B cell (primary cell): ENCODE measurements at regions not wholly inside any gene's neighbourhood (a gene's known extent, or its start where the extent isn't known, plus 50 kb on each side); places are given as distances from the start of the nearest gene placed in this dataset.

Experiments
- ATAC-seq: fragments of 200-7000 bp; cut with Tn5 transposase; one replicate; pipeline ENCODE4 v1.10.0; 2021; ENCODE audit warnings: low read depth, mild to moderate bottlenecking, moderate number of reproducible peaks, moderate library complexity
- CTCF ChIA-PET: fragments of 350-600 bp; sonication (Branson Sonifier 250); formaldehyde crosslinking; loops from one replicate; lab custom pipeline; 2021; ENCODE audit warnings: antibody characterized with exemption, inconsistent platforms; lab: Charles Lee
- POLR2A ChIA-PET: fragments of 350-600 bp; sonication (Branson Sonifier 250); formaldehyde crosslinking; loops from one replicate; lab custom pipeline; 2021; ENCODE audit warnings: antibody characterized with exemption; lab: Charles Lee
- DNase-seq: peaks from one replicate; pipeline ENCODE4 v3.0.0; 2013
- H2AFZ ChIP-seq: 2 replicates; pipeline ENCODE4 v1.6.1; 2012; ENCODE audit warnings: mild to moderate bottlenecking, low read depth, low read length; ENCODE audit not compliant: insufficient read depth, poor library complexity, severe bottlenecking
- H3K27ac ChIP-seq, 2 donors: 1 replicate in 1 of 2; 2 replicates in 1 of 2; pipeline ENCODE4 v1.5.1; 2012 to 2013; ENCODE audit warnings: low read length in 2 of 2, mild to moderate bottlenecking in 2 of 2, moderate library complexity in 1 of 2
- H3K27me3 ChIP-seq, 4 experiments: fragments of 200-600 bp in 1 of 4; sonication (generic) in 1 of 4; replicated peaks in 1 of 4; 1 replicate in 2 of 4; 2 replicates in 2 of 4; pipeline versions ENCODE4 v1.6.1 to v1.7.0; 2013 to 2016; ENCODE audit warnings: low read length in 3 of 4, mild to moderate bottlenecking in 2 of 4, mixed read lengths in 1 of 4, moderate library complexity in 1 of 4; ENCODE audit not compliant: insufficient read depth in 4 of 4, control insufficient read depth in 3 of 4; ENCODE audit errors: control extremely low read depth in 1 of 4
- H3K36me3 ChIP-seq, 2 experiments: replicated peaks in 1 of 2; 1 replicate in 1 of 2; 2 replicates in 1 of 2; pipeline versions ENCODE4 v1.6.1 to v1.7.1; 2013; ENCODE audit warnings: low read length in 1 of 2; ENCODE audit not compliant: insufficient read depth in 2 of 2, control insufficient read depth in 1 of 2; ENCODE audit errors: control extremely low read depth in 1 of 2, extremely low read depth in 1 of 2
- H3K4me1 ChIP-seq, 2 donors: fragments of 200-600 bp in 1 of 2; sonication (generic) in 1 of 2; 1 replicate in 1 of 2; 2 replicates in 1 of 2; pipeline versions ENCODE4 v1.5.1 to v1.6.1; 2013 to 2017; ENCODE audit warnings: low read length in 2 of 2; ENCODE audit not compliant: control insufficient read depth in 2 of 2, insufficient read depth in 2 of 2
- H3K4me2 ChIP-seq: replicated peaks from 2 replicates; pipeline ENCODE3; 2012; ENCODE audit warnings: mild to moderate bottlenecking, low read depth, low read length; ENCODE audit not compliant: poor library complexity, severe bottlenecking
- H3K4me3 ChIP-seq, 5 experiments: fragments of 200-600 bp in 1 of 5; sonication (generic) in 1 of 5; 1 replicate in 3 of 5; 2 replicates in 2 of 5; pipeline versions ENCODE4 v1.5.1 to v1.7.0; 2011 to 2016; ENCODE audit warnings: low read length in 4 of 5, mild to moderate bottlenecking in 4 of 5, low read depth in 2 of 5, control low read depth in 1 of 5, moderate library complexity in 1 of 5; ENCODE audit not compliant: insufficient read depth in 1 of 5; ENCODE audit errors: control extremely low read depth in 1 of 5, extremely low read depth in 1 of 5
- H3K79me2 ChIP-seq: fragments of 200-600 bp; sonication (generic); one replicate; pipeline ENCODE4 v1.6.0; 2016; ENCODE audit warnings: low read length; ENCODE audit not compliant: control insufficient read depth, insufficient read depth
- H3K9ac ChIP-seq: fragments of 200-600 bp; sonication (generic); 2 replicates; pipeline ENCODE4 v1.6.1; 2017; ENCODE audit warnings: mild to moderate bottlenecking, low read length, moderate library complexity
- H3K9me3 ChIP-seq, 3 donors: one replicate each; pipeline versions ENCODE4 v1.6.1 to v1.7.1; 2013; ENCODE audit warnings: low read length in 2 of 3; ENCODE audit not compliant: control insufficient read depth in 2 of 3, insufficient read depth in 1 of 3; ENCODE audit errors: control extremely low read depth in 1 of 3
- H4K20me1 ChIP-seq: 2 replicates; pipeline ENCODE4 v1.6.0; 2012; ENCODE audit warnings: mild to moderate bottlenecking, low read length; ENCODE audit not compliant: insufficient read depth, control insufficient read depth, poor library complexity, severe bottlenecking
- H3K27ac Mint-ChIP-seq: one replicate; pipeline ENCODE4 v1.8.0; 2021; ENCODE audit warnings: mixed read lengths
- H3K27me3 Mint-ChIP-seq: one replicate; pipeline ENCODE4 v1.8.0; 2021; ENCODE audit warnings: mixed read lengths
- H3K4me1 Mint-ChIP-seq: one replicate; pipeline ENCODE4 v1.8.0; 2021; ENCODE audit warnings: mixed read lengths
- H3K4me3 Mint-ChIP-seq: one replicate; pipeline ENCODE4 v1.8.0; 2021; ENCODE audit warnings: mixed read lengths
- H3K9me3 Mint-ChIP-seq: one replicate; pipeline ENCODE4 v1.8.0; 2022; ENCODE audit warnings: mixed read lengths; ENCODE audit not compliant: insufficient read depth
- CTCF ChIP-seq: fragments of 200-600 bp; IDR thresholded peaks from one replicate; pipeline ENCODE4 v1.8.0; 2022; ENCODE audit warnings: antibody characterized with exemption, mild to moderate bottlenecking
- EZH2 ChIP-seq: IDR thresholded peaks from 2 replicates; pipeline ENCODE4 v1.6.1; 2012; ENCODE audit warnings: borderline replicate concordance, low read depth, mild to moderate bottlenecking, moderate library complexity, low read length; ENCODE audit not compliant: insufficient read depth, poor library complexity, severe bottlenecking
- WGBS: methylation state at CpG from one replicate; pipeline ENCODE4 v1.1.5; 2013; ENCODE audit warnings: missing lambda C conversion rate; ENCODE audit not compliant: insufficient coverage; 5-methylcytosine and 5-hydroxymethylcytosine counted together
- intact Hi-C: fragments of 100-400 bp; cut with micrococcal nuclease; formaldehyde crosslinking; loops from one replicate; pipeline ENCODE4 v1.10.0; 2022

GRCh38 chr11:22084056-22084455, 108.8 kb upstream of the ANO5 start:
- Histone ChIP-seq H2AFZ (no peak overlapping the region), H3K79me2 (no peaks in the 10 kb centered on the region), H3K4me3 (no peak overlapping the region), H3K36me3 (no peaks in the 10 kb centered on the region), H3K4me1 (no peaks in the 10 kb centered on the region), H3K9me3 (peaks cover 0 to 1% (median 0%) of the 10 kb centered on the region in 3 donors), H3K4me2 (no peak overlapping the region), H3K9ac (no peak overlapping the region), H3K27ac (no peak overlapping the region), H4K20me1 (no peaks in the 10 kb centered on the region), H3K27me3 (no peaks in the 10 kb centered on the region)
- no peak for ATAC-seq
- no peaks in the 10 kb centered on the region for H3K4me1 Mint-ChIP-seq
- H3K9me3 Mint-ChIP-seq, result peaks cover 6% of the 10 kb centered on the region
- intact Hi-C loops, result no loop called here
- ChIA-PET CTCF (no interaction called here), POLR2A (no interaction called here)
- no peak overlapping the region for H3K4me3 Mint-ChIP-seq
- no peaks in the 10 kb centered on the region for H3K27me3 Mint-ChIP-seq
- TF ChIP-seq CTCF (no peak), EZH2 (no peak)
- H3K27ac Mint-ChIP-seq, result no peak overlapping the region
- no peak for DNase-seq
- no CpG with 5 or more reads among the region's 1 CpG for WGBS

DNA sequence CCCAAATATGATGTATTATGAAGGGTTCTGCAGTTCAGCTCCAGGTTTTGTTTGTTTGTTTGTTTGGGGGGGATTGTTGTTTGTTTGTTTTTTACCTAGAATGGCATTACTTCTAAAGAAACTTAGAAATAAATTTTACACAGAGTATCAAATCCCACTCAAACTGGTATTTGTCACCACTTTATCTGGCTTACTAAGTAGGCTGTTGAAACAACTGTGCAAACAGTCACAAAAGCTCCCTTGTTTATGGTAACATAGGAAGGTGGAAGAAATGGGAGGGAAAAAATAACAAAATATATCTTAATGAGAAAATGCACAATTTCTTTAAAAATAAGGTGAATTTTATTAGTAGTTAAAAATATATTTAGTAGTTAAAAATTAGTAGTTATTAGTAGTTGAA, 108.3 kb upstream of the ANO5 start:
- Mint-ChIP-seq H3K4me3 (no peak overlapping the region), H3K27ac (no peak overlapping the region), H3K9me3 (peaks cover 6% of the 10 kb centered on the region), H3K4me1 (no peaks in the 10 kb centered on the region), H3K27me3 (no peaks in the 10 kb centered on the region)
- Histone ChIP-seq H3K4me2 (no peak overlapping the region), H3K4me3 (no peak overlapping the region), H3K9me3 (peaks cover 0 to 1% (median 0%) of the 10 kb centered on the region in 3 donors), H3K27me3 (no peaks in the 10 kb centered on the region), H4K20me1 (no peaks in the 10 kb centered on the region), H3K36me3 (no peaks in the 10 kb centered on the region), H3K9ac (no peak overlapping the region), H3K4me1 (no peaks in the 10 kb centered on the region), H2AFZ (no peak overlapping the region), H3K27ac (no peak overlapping the region), H3K79me2 (no peaks in the 10 kb centered on the region)
- TF ChIP-seq EZH2 (no peak), CTCF (no peak)
- ChIA-PET POLR2A (no interaction called here), CTCF (no interaction called here)
- intact Hi-C loops, result no loop called here
- DNase-seq, result no peak
- ATAC-seq, result no peak
